ENCODE measurements at regions not wholly inside any gene's neighbourhood (a gene's known extent, or its start where the extent isn't known, plus 50 kb on each side); places are given as distances from the start of the nearest gene placed in this dataset.

GRCh38 chr3:7847521-7847920 lies 654.1 kb upstream of the LMCD1 start:
- TF ChIP-seq POLR2AphosphoS5 (IDR thresholded peaks at IDR 0.05; ENCODE audit: low read depth, low read length) (no peak), POLR2A (IDR thresholded peaks at IDR 0.05; ENCODE audit: low read depth, low read length) (no peak)
